Stomach (tissue), 8 donors: ENCODE measurements at regions not wholly inside any gene's neighbourhood (a gene's known extent, or its start where the extent isn't known, plus 50 kb on each side); places are given as distances from the start of the nearest gene placed in this dataset.

Source experiments
- DNase-seq, 2 donors: peaks; one replicate each; pipeline versions ENCODE4 v3.0.0 to v3.0.0-alpha.2; 2013 to 2019
- H3K27ac ChIP-seq, 5 donors: fragments of 200-600 bp in 4 of 5; sonication (generic) in 4 of 5; one replicate each; pipeline ENCODE4 v1.5.1; 2013 to 2019; ENCODE audit warnings: mild to moderate bottlenecking in 1 of 5, moderate library complexity in 1 of 5
- H3K27me3 ChIP-seq, 3 donors: fragments of 200-600 bp; sonication (generic); one replicate each; pipeline ENCODE4 v1.5.1; 2017 to 2019; ENCODE audit warnings: mixed run types in 1 of 3
- H3K36me3 ChIP-seq, 4 donors: fragments of 200-600 bp; sonication (generic); 1 replicate in 3 of 4; 2 replicates in 1 of 4; pipeline ENCODE4 v1.5.1; 2016 to 2019
- H3K4me1 ChIP-seq, 4 donors: fragments of 200-600 bp; sonication (generic); one replicate each; pipeline ENCODE4 v1.5.1; 2016 to 2019
- H3K4me3 ChIP-seq, 4 donors: fragments of 200-600 bp; sonication (generic) in 3 of 4; one replicate each; pipeline ENCODE4 v1.5.1; 2016 to 2019; ENCODE audit warnings: mild to moderate bottlenecking in 1 of 4
- H3K9me3 ChIP-seq, 4 donors: fragments of 200-600 bp; sonication (generic); one replicate each; pipeline ENCODE4 v1.5.1; 2016 to 2019
- EP300 ChIP-seq: sonication (generic); formaldehyde crosslinking; IDR thresholded peaks from one replicate; pipeline ENCODE4 v1.6.1; 2017; ENCODE audit warnings: antibody characterized with exemption
- POLR2A ChIP-seq, 4 donors: fragments of 450-650 bp; IDR thresholded peaks; one replicate each; pipeline ENCODE4 v1.6.1; 2016; ENCODE audit warnings: antibody characterized with exemption in 4 of 4, control low read depth in 2 of 4, mild to moderate bottlenecking in 1 of 4, moderate library complexity in 1 of 4
- POLR2AphosphoS5 ChIP-seq, 3 donors: sonication (generic); formaldehyde crosslinking; IDR thresholded peaks; one replicate each; pipeline ENCODE4 v1.6.1; 2016; ENCODE audit warnings: antibody characterized with exemption in 3 of 3
- WGBS, 5 donors: extraction: QIAGEN DNeasy Blood & Tissue Kit in 3 of 5; methylation state at CpG; one replicate each; pipeline versions ENCODE4 v1.1.5 to v1.1.7; 2013 to 2018; 5-methylcytosine and 5-hydroxymethylcytosine counted together
- intact Hi-C: fragments of 100-400 bp; cut with DNase I; formaldehyde crosslinking; loops from one replicate; pipeline ENCODE4 v1.15.1; 2023; ENCODE audit warnings: low total_unique reads
- TF ChIP-seq, protein P1 (sequence below), 7 experiments: fragments of 450-650 bp in 4 of 7; fragments of 200-600 bp in 3 of 7; sonication (generic) in 3 of 7; IDR thresholded peaks; one replicate each; pipeline ENCODE4 v1.5.1; 2016 to 2019; ENCODE audit warnings: antibody characterized with exemption in 7 of 7, control low read depth in 2 of 7, mild to moderate bottlenecking in 1 of 7
- donor health status: healthy with polysubstance abuse.
- donor health status: Bipolar disorder and iron deficiency.
- donor health status: healthy.

DNA sequence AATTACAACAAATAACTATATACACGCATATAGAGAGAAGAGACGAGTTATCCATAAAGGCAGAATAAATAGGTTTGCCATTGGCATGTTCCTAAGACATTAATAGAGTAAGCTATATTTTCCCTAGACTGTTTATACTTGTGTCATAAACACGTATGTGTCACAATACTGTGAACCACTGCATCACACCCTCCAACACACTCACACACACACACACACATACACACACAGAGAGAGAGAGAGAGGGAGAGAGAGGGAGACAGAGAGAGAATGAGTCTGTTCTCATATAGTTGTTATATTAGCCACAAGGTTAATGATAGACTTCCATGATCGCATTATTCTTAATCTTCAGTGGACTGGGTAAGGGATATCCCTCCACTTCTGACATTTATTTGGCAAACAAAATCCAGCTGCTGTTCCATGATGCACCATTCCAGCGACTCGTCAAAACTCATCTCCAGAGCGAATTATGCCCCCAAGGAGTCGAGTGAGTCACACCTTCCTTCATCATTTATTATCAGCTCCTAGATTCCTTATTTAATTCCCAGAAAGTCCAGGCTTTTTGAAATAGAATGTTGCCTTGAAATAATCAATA, 82.8 kb upstream of the HIVEP1 start:
- H3K4me1 ChIP-seq = no peaks in the 10 kb centered on the region
- no peaks in the 10 kb centered on the region for H3K36me3 ChIP-seq
- no peak for TF ChIP-seq EP300
- TF ChIP-seq POLR2AphosphoS5 (IDR thresholded peaks at IDR 0.05) = no peak
- DNase-seq = no peak
- intact Hi-C loops = no loop called here
- no peak overlapping the region for H3K27ac ChIP-seq
- no peaks in the 10 kb centered on the region for H3K27me3 ChIP-seq
- 77 to 89% (median 87%) methylated on average over 8 of the region's 8 CpGs for WGBS, 5 donors
- no peak overlapping the region for H3K4me3 ChIP-seq
- H3K9me3 ChIP-seq = no peaks in the 10 kb centered on the region

- H3K27ac ChIP-seq = no peak overlapping the region
- 69 to 93% (median 86%) methylated on average over 2 of the region's 2 CpGs for WGBS, 5 donors
- H3K4me3 ChIP-seq = no peak overlapping the region
- DNase-seq = no peak
- no peaks in the 10 kb centered on the region for H3K36me3 ChIP-seq
- no peaks in the 10 kb centered on the region for H3K27me3 ChIP-seq
- H3K9me3 ChIP-seq = no peaks in the 10 kb centered on the region
- TF ChIP-seq, protein P1, sequence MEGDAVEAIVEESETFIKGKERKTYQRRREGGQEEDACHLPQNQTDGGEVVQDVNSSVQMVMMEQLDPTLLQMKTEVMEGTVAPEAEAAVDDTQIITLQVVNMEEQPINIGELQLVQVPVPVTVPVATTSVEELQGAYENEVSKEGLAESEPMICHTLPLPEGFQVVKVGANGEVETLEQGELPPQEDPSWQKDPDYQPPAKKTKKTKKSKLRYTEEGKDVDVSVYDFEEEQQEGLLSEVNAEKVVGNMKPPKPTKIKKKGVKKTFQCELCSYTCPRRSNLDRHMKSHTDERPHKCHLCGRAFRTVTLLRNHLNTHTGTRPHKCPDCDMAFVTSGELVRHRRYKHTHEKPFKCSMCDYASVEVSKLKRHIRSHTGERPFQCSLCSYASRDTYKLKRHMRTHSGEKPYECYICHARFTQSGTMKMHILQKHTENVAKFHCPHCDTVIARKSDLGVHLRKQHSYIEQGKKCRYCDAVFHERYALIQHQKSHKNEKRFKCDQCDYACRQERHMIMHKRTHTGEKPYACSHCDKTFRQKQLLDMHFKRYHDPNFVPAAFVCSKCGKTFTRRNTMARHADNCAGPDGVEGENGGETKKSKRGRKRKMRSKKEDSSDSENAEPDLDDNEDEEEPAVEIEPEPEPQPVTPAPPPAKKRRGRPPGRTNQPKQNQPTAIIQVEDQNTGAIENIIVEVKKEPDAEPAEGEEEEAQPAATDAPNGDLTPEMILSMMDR (IDR thresholded peaks at IDR 0.05) = no peak
- TF ChIP-seq POLR2A (IDR thresholded peaks at IDR 0.05) (no peak), POLR2AphosphoS5 (IDR thresholded peaks at IDR 0.05) (no peak), EP300 (no peak)
- no peaks in the 10 kb centered on the region for H3K4me1 ChIP-seq
- intact Hi-C loops = no loop called here
Observed at GRCh38 chr6:11926594-11927407, 85.3 kb upstream of the HIVEP1 start.

GRCh38 chr6:11925805-11926204, 86.3 kb upstream of the HIVEP1 start:
- Histone ChIP-seq H3K27me3 (no peaks in the 10 kb centered on the region), H3K4me3 (no peak overlapping the region), H3K4me1 (peaks cover 0 to 6% (median 2%) of the 10 kb centered on the region in 4 donors), H3K36me3 (no peaks in the 10 kb centered on the region), H3K9me3 (no peaks in the 10 kb centered on the region), H3K27ac (no peak overlapping the region)
- intact Hi-C loops = no loop called here
- TF ChIP-seq EP300 = no peak
- TF ChIP-seq, protein P1 (IDR thresholded peaks at IDR 0.05) = no peak
- TF ChIP-seq POLR2AphosphoS5 (IDR thresholded peaks at IDR 0.05) = no peak
- TF ChIP-seq POLR2A (IDR thresholded peaks at IDR 0.05) = no peak
- 80 to 89% (median 86%) methylated on average over 9 of the region's 9 CpGs for WGBS, 5 donors
- no peak for DNase-seq

GRCh38 chr6:11923621-11924020, 88.5 kb upstream of the HIVEP1 start:
- TF ChIP-seq POLR2AphosphoS5 (IDR thresholded peaks at IDR 0.05) = no peak
- no peak for TF ChIP-seq POLR2A (IDR thresholded peaks at IDR 0.05)
- TF ChIP-seq, protein P1 (IDR thresholded peaks at IDR 0.05) = no peak
- TF ChIP-seq EP300 = no peak
- WGBS, 5 donors = 93 to 99% (median 98%) methylated on average over 3 of the region's 3 CpGs

GRCh38 chr6:11922901-11923300, 89.2 kb upstream of the HIVEP1 start:
- 91 to 100% (median 97%) methylated on average over 2 of the region's 2 CpGs for WGBS, 5 donors
- Histone ChIP-seq H3K27ac (no peak overlapping the region), H3K4me1 (peaks cover 0 to 20% (median 5%) of the 10 kb centered on the region in 4 donors), H3K36me3 (no peaks in the 10 kb centered on the region), H3K4me3 (no peak overlapping the region), H3K27me3 (no peaks in the 10 kb centered on the region), H3K9me3 (no peaks in the 10 kb centered on the region)
- no peak for DNase-seq
- TF ChIP-seq POLR2A (IDR thresholded peaks at IDR 0.05) = no peak
- TF ChIP-seq EP300 = no peak
- TF ChIP-seq, protein P1 (IDR thresholded peaks at IDR 0.05) = no peak
- no peak for TF ChIP-seq POLR2AphosphoS5 (IDR thresholded peaks at IDR 0.05)
- intact Hi-C loops = no loop called here

More at GRCh38 chr6:11923621-11924020, 88.5 kb upstream of the HIVEP1 start:
- Histone ChIP-seq H3K9me3 (no peaks in the 10 kb centered on the region), H3K27me3 (no peaks in the 10 kb centered on the region), H3K27ac (no peak overlapping the region), H3K4me1 (peaks cover 0 to 13% (median 5%) of the 10 kb centered on the region in 4 donors), H3K36me3 (no peaks in the 10 kb centered on the region), H3K4me3 (no peak overlapping the region)
- DNase-seq = no peak
- intact Hi-C loops = no loop called here
